ENCODE measurements at regions not wholly inside any gene's neighbourhood (a gene's known extent, or its start where the extent isn't known, plus 50 kb on each side); places are given as distances from the start of the nearest gene placed in this dataset.

GRCh38 chr21:36237441-36237840 lies 80.8 kb downstream of the DOP1B start:
- TF ChIP-seq, protein P1, sequence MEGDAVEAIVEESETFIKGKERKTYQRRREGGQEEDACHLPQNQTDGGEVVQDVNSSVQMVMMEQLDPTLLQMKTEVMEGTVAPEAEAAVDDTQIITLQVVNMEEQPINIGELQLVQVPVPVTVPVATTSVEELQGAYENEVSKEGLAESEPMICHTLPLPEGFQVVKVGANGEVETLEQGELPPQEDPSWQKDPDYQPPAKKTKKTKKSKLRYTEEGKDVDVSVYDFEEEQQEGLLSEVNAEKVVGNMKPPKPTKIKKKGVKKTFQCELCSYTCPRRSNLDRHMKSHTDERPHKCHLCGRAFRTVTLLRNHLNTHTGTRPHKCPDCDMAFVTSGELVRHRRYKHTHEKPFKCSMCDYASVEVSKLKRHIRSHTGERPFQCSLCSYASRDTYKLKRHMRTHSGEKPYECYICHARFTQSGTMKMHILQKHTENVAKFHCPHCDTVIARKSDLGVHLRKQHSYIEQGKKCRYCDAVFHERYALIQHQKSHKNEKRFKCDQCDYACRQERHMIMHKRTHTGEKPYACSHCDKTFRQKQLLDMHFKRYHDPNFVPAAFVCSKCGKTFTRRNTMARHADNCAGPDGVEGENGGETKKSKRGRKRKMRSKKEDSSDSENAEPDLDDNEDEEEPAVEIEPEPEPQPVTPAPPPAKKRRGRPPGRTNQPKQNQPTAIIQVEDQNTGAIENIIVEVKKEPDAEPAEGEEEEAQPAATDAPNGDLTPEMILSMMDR (IDR thresholded peaks at IDR 0.05) = no peak
- no peaks in the 10 kb centered on the region for H3K27me3 ChIP-seq (replicated peaks; ENCODE audit: insufficient read depth)
- no peak for ATAC-seq (ENCODE audit: insufficient number of reproducible peaks, low FRiP score, low read depth)

GRCh38 chr21:36239585-36239984 lies 80.4 kb upstream of the MORC3 start:
- Histone ChIP-seq H3K9me3 (no peaks in the 10 kb centered on the region), H3K36me3 (peaks cover 5% of the 10 kb centered on the region), H3K4me3 (no peak overlapping the region), H3K4me1 (ENCODE audit: control insufficient read depth in 1 of 2, low read depth in 2 of 2) (no peaks in the 10 kb centered on the region), H3K27ac (no peak overlapping the region), H3K27me3 (replicated peaks; ENCODE audit: insufficient read depth) (no peaks in the 10 kb centered on the region)
- no peak for ATAC-seq (ENCODE audit: insufficient number of reproducible peaks, low FRiP score, low read depth)
- TF ChIP-seq, protein P1 (IDR thresholded peaks at IDR 0.05) = no peak
- DNase-seq (ENCODE audit: low spot score) = no peak

More at GRCh38 chr21:36237441-36237840, 80.8 kb downstream of the DOP1B start:
- Histone ChIP-seq H3K9me3 (no peaks in the 10 kb centered on the region), H3K4me1 (ENCODE audit: control insufficient read depth in 1 of 2, low read depth in 2 of 2) (no peaks in the 10 kb centered on the region), H3K27ac (no peak overlapping the region), H3K4me3 (no peak overlapping the region), H3K36me3 (peaks cover 8% of the 10 kb centered on the region)
- no peak for DNase-seq (ENCODE audit: low spot score)

DNA sequence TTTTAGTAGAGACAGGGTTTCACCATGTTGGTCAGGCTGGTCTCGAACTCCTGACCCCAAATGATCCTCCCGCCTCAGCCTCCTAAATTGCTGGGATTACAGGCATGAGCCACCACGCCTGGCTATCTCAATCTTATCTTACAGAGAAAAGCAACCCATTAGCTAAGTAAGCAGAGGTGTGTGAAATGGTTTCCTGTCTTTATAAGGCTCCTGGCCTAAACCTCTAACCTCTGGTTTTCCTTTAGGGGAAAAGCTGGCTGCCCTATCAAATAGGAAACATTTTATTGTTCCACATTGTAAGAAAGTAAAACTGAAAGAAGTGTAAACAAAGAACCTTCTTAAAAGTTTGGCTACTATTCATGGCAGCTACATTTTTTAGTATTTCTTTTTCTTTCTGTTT lies 78.3 kb upstream of the MORC3 start:
- no peak overlapping the region for H3K27ac ChIP-seq
- H3K4me1 ChIP-seq (ENCODE audit: control insufficient read depth in 1 of 2, low read depth in 2 of 2) = no peaks in the 10 kb centered on the region
- ATAC-seq (ENCODE audit: insufficient number of reproducible peaks, low FRiP score, low read depth) (no peak), DNase-seq (ENCODE audit: low spot score) (no peak)
- no peaks in the 10 kb centered on the region for H3K27me3 ChIP-seq (replicated peaks; ENCODE audit: insufficient read depth)
- H3K9me3 ChIP-seq = no peaks in the 10 kb centered on the region
- no peak overlapping the region for H3K4me3 ChIP-seq
- peaks cover 20% of the 10 kb centered on the region for H3K36me3 ChIP-seq
- TF ChIP-seq, protein P1 (IDR thresholded peaks at IDR 0.05) = no peak

DNA sequence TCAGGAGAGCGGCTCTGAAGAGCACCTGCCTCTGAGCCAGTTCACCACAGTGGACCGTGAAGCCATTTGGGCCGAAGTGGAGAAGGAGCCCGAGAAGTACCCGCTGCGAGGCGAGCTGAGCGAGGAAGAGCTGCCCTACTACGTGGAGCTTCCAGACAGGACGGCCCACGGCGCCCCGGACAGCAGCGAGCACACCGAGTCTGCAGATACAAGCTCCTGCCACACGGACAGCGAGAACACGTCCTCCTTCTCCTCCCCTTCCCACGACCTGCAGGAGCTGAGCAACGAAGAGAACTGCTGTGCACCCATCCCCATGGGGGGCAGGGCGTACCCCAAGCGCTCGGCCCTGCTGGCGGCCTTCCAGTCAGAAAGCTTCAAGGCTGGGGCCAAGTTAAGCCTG lies 74.9 kb upstream of the MORC3 start:
- DNase-seq (ENCODE audit: low spot score) (no peak), ATAC-seq (ENCODE audit: insufficient number of reproducible peaks, low FRiP score, low read depth) (no peak)
- peaks cover 21% of the 10 kb centered on the region for H3K36me3 ChIP-seq
- H3K4me1 ChIP-seq (ENCODE audit: control insufficient read depth in 1 of 2, low read depth in 2 of 2) = peaks cover 0 to 13% of the 10 kb centered on the region in 2 donors
- no peaks in the 10 kb centered on the region for H3K27me3 ChIP-seq (replicated peaks; ENCODE audit: insufficient read depth)
- no peaks in the 10 kb centered on the region for H3K9me3 ChIP-seq
- TF ChIP-seq, protein P1 (IDR thresholded peaks at IDR 0.05) = no peak
- no peak overlapping the region for H3K27ac ChIP-seq
- no peak overlapping the region for H3K4me3 ChIP-seq

GRCh38 chr21:36245649-36246048 lies 74.3 kb upstream of the MORC3 start:
- DNase-seq (ENCODE audit: low spot score) (no peak), ATAC-seq (ENCODE audit: insufficient number of reproducible peaks, low FRiP score, low read depth) (no peak)
- Histone ChIP-seq H3K27me3 (replicated peaks; ENCODE audit: insufficient read depth) (no peaks in the 10 kb centered on the region), H3K4me1 (ENCODE audit: control insufficient read depth in 1 of 2, low read depth in 2 of 2) (peaks cover 0 to 13% of the 10 kb centered on the region in 2 donors), H3K27ac (no peak overlapping the region), H3K9me3 (no peaks in the 10 kb centered on the region), H3K4me3 (no peak overlapping the region), H3K36me3 (peaks cover 25% of the 10 kb centered on the region)
- TF ChIP-seq, protein P1 (IDR thresholded peaks at IDR 0.05) = no peak
